ENCODE measurements at regions not wholly inside any gene's neighbourhood (a gene's known extent, or its start where the extent isn't known, plus 50 kb on each side); places are given as distances from the start of the nearest gene placed in this dataset.
A peak's percentile ranks its signal among the peaks of the same experiment; 100 is the strongest.

GRCh38 chr1:30267046-30267445 is 456.3 kb downstream of the MATN1 start:
- TF ChIP-seq, protein P1, sequence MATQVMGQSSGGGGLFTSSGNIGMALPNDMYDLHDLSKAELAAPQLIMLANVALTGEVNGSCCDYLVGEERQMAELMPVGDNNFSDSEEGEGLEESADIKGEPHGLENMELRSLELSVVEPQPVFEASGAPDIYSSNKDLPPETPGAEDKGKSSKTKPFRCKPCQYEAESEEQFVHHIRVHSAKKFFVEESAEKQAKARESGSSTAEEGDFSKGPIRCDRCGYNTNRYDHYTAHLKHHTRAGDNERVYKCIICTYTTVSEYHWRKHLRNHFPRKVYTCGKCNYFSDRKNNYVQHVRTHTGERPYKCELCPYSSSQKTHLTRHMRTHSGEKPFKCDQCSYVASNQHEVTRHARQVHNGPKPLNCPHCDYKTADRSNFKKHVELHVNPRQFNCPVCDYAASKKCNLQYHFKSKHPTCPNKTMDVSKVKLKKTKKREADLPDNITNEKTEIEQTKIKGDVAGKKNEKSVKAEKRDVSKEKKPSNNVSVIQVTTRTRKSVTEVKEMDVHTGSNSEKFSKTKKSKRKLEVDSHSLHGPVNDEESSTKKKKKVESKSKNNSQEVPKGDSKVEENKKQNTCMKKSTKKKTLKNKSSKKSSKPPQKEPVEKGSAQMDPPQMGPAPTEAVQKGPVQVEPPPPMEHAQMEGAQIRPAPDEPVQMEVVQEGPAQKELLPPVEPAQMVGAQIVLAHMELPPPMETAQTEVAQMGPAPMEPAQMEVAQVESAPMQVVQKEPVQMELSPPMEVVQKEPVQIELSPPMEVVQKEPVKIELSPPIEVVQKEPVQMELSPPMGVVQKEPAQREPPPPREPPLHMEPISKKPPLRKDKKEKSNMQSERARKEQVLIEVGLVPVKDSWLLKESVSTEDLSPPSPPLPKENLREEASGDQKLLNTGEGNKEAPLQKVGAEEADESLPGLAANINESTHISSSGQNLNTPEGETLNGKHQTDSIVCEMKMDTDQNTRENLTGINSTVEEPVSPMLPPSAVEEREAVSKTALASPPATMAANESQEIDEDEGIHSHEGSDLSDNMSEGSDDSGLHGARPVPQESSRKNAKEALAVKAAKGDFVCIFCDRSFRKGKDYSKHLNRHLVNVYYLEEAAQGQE (IDR thresholded peaks at IDR 0.05; ENCODE audit: insufficient read depth in 1 of 2, low read depth in 2 of 2, low read length in 2 of 2) = no peak
- TF ChIP-seq FOXP2 (optimal IDR thresholded peaks at IDR 0.05; ENCODE audit: borderline replicate concordance, extremely low read depth, extremely low read length, insufficient read depth) (no peak), TAF1 (IDR thresholded peaks at IDR 0.05; ENCODE audit: borderline replicate concordance, insufficient read depth, low read length) (no peak), POLR2AphosphoS5 (IDR thresholded peaks at IDR 0.05; ENCODE audit: low read depth, low read length) (no peak), SIN3A (IDR thresholded peaks at IDR 0.05; ENCODE audit: borderline replicate concordance, insufficient read depth, low read length) (no peak)

- no peak for TF ChIP-seq FOXP2 (optimal IDR thresholded peaks at IDR 0.05; ENCODE audit: borderline replicate concordance, extremely low read depth, extremely low read length, insufficient read depth)
- TF ChIP-seq, protein P1 (IDR thresholded peaks at IDR 0.05; ENCODE audit: insufficient read depth in 1 of 2, low read depth in 2 of 2, low read length in 2 of 2) = no peak
- no peak for TF ChIP-seq TAF1 (IDR thresholded peaks at IDR 0.05; ENCODE audit: borderline replicate concordance, insufficient read depth, low read length)
- no peak for TF ChIP-seq SIN3A (IDR thresholded peaks at IDR 0.05; ENCODE audit: borderline replicate concordance, insufficient read depth, low read length)
- no peak for TF ChIP-seq POLR2AphosphoS5 (IDR thresholded peaks at IDR 0.05; ENCODE audit: low read depth, low read length)
These were observed 458.0 kb downstream of the MATN1 start for GRCh38 chr1:30265127-30266070.

DNA sequence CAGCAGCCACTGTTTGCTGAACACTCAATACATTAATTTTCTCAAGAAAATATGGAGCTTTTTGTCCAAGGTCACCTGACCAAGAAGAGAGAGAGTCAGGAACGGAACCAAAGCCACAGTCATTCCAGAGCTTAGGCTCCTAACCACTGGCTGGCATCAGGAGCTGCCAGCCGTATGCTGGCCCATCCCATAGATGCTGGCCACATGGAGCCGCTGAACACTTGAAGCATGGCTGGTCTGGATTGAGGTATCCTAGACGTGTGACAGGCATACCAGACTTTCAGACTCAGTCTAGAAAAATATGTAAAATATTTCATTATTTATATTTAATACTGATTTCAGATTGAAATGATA is 458.7 kb downstream of the MATN1 start:
- no peak for TF ChIP-seq POLR2AphosphoS5 (IDR thresholded peaks at IDR 0.05; ENCODE audit: low read depth, low read length)
- TF ChIP-seq, protein P1 (IDR thresholded peaks at IDR 0.05; ENCODE audit: insufficient read depth in 1 of 2, low read depth in 2 of 2, low read length in 2 of 2) = no peak
- no peak for TF ChIP-seq TAF1 (IDR thresholded peaks at IDR 0.05; ENCODE audit: borderline replicate concordance, insufficient read depth, low read length)
- no peak for TF ChIP-seq FOXP2 (optimal IDR thresholded peaks at IDR 0.05; ENCODE audit: borderline replicate concordance, extremely low read depth, extremely low read length, insufficient read depth)
- no peak for TF ChIP-seq SIN3A (IDR thresholded peaks at IDR 0.05; ENCODE audit: borderline replicate concordance, insufficient read depth, low read length)

DNA sequence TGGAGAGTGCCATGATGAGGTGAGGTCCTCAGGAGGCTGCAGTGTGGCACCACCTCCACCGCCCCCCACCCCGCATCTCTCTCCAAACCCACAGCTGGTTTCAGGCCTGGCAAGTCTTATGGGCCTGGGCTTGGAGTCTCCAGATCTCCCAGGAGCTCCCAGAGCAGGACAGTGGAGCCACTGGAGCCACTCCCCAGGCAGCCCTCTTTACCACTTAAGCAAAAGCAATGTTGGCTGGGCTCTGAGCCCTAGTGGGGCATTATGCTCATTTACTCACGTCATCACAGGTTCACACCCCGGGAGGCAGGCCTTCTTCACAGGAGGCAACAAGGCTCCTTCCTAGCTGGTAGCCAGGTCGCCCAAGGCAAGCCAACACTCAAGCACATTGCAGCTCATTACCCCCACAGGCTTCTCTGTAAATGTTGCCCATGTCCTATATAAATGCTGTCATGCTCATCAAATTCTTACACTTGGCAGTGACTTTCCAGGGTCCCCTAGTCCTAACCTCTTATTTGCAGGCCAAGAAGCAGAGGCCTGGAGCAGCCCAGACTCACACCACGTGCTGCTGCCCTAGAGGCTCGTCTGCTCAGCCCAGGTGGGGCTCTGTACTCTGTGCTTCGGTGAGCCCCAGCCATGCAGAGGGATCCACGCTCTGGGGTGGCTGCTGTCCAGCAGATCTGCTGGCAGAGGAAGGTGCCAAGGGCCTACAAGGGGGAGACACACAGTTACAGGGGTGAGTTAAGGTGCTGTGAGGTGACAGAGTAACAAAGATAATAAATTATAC is 459.3 kb downstream of the MATN1 start:
- no peak for TF ChIP-seq FOXP2 (optimal IDR thresholded peaks at IDR 0.05; ENCODE audit: borderline replicate concordance, extremely low read depth, extremely low read length, insufficient read depth)
- no peak for TF ChIP-seq TAF1 (IDR thresholded peaks at IDR 0.05; ENCODE audit: borderline replicate concordance, insufficient read depth, low read length)
- TF ChIP-seq, protein P1 (IDR thresholded peaks at IDR 0.05; ENCODE audit: insufficient read depth in 1 of 2, low read depth in 2 of 2, low read length in 2 of 2) = peak; percentile 42 to 74; a peak in 2 of 4 replicates

All from PFSK-1 (cell line).